ENCODE measurements at regions not wholly inside any gene's neighbourhood (a gene's known extent, or its start where the extent isn't known, plus 50 kb on each side); places are given as distances from the start of the nearest gene placed in this dataset.

DNA sequence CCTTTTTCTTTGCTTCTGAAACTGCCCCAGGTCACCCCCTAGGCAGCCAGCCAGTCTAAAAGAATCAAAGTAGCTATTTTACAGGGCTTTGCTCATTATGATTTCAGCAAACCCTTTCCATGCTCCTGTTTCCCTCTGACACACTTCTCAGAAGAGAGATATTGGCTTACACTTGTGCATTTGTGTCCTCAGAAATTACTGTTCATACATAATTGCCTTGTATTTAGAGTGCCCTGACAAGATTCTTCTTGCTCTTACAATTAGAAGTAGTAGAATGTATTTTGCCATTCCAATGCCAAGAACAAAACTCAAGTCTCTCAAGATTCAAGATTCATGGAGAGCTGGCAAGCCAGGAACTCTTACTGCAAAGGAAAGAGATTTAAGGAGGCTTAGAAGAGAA is 531.0 kb upstream of the ZFP42 start:
- H3K27ac Mint-ChIP-seq, result no peak overlapping the region
- H3K27me3 Mint-ChIP-seq, result no peaks in the 10 kb centered on the region
- H3K36me3 Mint-ChIP-seq (ENCODE audit: low read depth), result no peaks in the 10 kb centered on the region
- H3K4me3 Mint-ChIP-seq, result no peak overlapping the region
- H3K9me3 Mint-ChIP-seq, result peaks cover 8% of the 10 kb centered on the region
- no peak for DNase-seq
- H3K4me1 Mint-ChIP-seq (ENCODE audit: low read depth), result no peaks in the 10 kb centered on the region

DNA sequence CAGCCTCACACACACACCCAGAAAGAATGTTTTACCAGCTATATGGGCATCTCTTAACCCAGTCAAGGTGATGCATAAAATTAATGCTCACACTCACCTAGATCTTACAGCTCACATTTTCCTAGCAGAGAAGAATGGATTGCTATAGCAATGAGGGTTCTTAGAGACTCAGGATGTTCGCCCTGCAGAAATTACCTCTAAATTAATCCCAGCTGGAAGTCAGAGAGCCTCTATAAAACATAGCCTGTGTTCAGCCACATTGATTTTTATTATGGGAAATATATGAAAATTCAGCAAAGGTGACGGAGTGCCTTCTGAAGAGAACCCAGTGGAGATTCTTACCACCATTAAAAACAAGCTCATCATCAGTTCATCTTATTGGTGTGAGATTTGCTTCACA is 528.3 kb upstream of the ZFP42 start:
- Mint-ChIP-seq H3K4me1 (ENCODE audit: low read depth) (no peaks in the 10 kb centered on the region), H3K4me3 (no peak overlapping the region), H3K9me3 (peaks cover 9% of the 10 kb centered on the region), H3K36me3 (ENCODE audit: low read depth) (no peaks in the 10 kb centered on the region), H3K27me3 (no peaks in the 10 kb centered on the region), H3K27ac (no peak overlapping the region)
- no peak for DNase-seq

DNA sequence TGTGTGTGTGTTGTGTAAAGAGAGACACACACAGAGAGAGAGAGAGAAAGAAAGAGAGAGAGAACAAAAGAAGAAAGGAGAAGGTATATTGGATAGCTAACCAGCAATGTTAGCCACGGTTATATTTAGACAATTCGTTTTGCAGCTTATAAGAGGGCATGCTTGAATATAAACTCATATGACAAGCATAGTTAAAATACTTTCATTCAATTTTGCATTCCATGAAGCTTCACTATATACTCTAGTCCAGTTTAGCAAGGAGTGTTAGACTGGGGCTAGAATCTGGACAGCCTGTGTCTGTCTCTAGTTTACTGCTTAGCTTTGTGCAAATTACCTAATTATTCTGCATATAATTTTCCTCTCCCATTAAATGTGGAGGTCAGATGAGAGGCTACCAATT is 525.9 kb upstream of the ZFP42 start:
- Mint-ChIP-seq H3K27me3 (no peaks in the 10 kb centered on the region), H3K9me3 (peaks cover 12% of the 10 kb centered on the region), H3K4me1 (ENCODE audit: low read depth) (no peaks in the 10 kb centered on the region), H3K4me3 (no peak overlapping the region), H3K36me3 (ENCODE audit: low read depth) (no peaks in the 10 kb centered on the region), H3K27ac (no peak overlapping the region)
- DNase-seq, result no peak

DNA sequence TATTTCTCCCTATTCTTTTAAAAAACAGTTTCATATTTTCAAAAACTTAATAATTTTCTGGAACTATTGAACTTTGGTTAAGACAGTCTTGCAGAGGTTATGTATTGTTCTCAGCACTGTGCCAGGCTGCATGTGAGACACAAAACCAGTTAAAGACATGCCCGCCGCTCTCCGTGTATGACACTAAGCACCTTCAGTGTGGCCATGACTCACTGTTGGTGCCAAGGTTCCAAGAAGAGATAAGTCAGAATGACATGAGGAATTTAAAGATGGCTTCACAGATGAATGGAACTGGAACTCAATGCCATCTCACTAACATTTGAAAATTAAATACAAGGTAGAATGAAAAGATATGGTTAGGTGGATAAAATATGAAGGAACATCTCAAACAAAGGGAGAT is 525.5 kb upstream of the ZFP42 start:
- Mint-ChIP-seq H3K27ac (no peak overlapping the region), H3K4me1 (ENCODE audit: low read depth) (no peaks in the 10 kb centered on the region), H3K27me3 (no peaks in the 10 kb centered on the region), H3K36me3 (ENCODE audit: low read depth) (no peaks in the 10 kb centered on the region), H3K9me3 (peaks cover 14% of the 10 kb centered on the region), H3K4me3 (no peak overlapping the region)
- DNase-seq, result no peak

- H3K4me1 Mint-ChIP-seq (ENCODE audit: low read depth), result no peaks in the 10 kb centered on the region
- DNase-seq, result no peak
- no peak overlapping the region for H3K27ac Mint-ChIP-seq
- H3K36me3 Mint-ChIP-seq (ENCODE audit: low read depth), result no peaks in the 10 kb centered on the region
- H3K9me3 Mint-ChIP-seq, result peaks cover 14% of the 10 kb centered on the region
- H3K27me3 Mint-ChIP-seq, result no peaks in the 10 kb centered on the region
- H3K4me3 Mint-ChIP-seq, result no peak overlapping the region
Measured at GRCh38 chr4:187474238-187474637, 521.3 kb upstream of the ZFP42 start.

DNA sequence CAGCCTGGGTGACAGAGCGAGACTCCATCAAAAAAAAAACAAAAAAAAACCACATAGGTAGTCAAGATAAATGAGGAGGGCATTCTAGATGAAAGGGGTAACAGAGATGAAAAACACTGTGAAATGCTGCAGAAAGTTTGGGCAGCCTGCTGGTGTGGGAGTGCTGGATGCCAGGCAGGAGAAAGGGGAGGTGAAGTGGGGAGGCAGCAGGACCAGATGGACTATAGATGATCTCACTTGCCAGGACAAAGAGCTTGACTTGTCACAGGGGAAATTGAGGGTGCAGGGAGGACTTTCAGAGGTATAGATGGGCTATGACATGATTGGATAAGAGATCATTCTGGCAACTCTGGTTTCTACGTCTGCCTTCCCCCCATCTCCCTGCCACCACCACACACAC is 519.7 kb upstream of the ZFP42 start:
- no peak for DNase-seq
- Mint-ChIP-seq H3K27me3 (no peaks in the 10 kb centered on the region), H3K36me3 (ENCODE audit: low read depth) (no peaks in the 10 kb centered on the region), H3K27ac (no peak overlapping the region), H3K4me3 (no peak overlapping the region), H3K4me1 (ENCODE audit: low read depth) (no peaks in the 10 kb centered on the region), H3K9me3 (peaks cover 15% of the 10 kb centered on the region)

- H3K27me3 Mint-ChIP-seq, result no peaks in the 10 kb centered on the region
- H3K36me3 Mint-ChIP-seq (ENCODE audit: low read depth), result no peaks in the 10 kb centered on the region
- no peak overlapping the region for H3K4me3 Mint-ChIP-seq
- H3K4me1 Mint-ChIP-seq (ENCODE audit: low read depth), result no peaks in the 10 kb centered on the region
- H3K27ac Mint-ChIP-seq, result no peak overlapping the region
- DNase-seq, result no peak
- H3K9me3 Mint-ChIP-seq, result peaks cover 14% of the 10 kb centered on the region
Measured at GRCh38 chr4:187477224-187477623, 518.3 kb upstream of the ZFP42 start.

DNA sequence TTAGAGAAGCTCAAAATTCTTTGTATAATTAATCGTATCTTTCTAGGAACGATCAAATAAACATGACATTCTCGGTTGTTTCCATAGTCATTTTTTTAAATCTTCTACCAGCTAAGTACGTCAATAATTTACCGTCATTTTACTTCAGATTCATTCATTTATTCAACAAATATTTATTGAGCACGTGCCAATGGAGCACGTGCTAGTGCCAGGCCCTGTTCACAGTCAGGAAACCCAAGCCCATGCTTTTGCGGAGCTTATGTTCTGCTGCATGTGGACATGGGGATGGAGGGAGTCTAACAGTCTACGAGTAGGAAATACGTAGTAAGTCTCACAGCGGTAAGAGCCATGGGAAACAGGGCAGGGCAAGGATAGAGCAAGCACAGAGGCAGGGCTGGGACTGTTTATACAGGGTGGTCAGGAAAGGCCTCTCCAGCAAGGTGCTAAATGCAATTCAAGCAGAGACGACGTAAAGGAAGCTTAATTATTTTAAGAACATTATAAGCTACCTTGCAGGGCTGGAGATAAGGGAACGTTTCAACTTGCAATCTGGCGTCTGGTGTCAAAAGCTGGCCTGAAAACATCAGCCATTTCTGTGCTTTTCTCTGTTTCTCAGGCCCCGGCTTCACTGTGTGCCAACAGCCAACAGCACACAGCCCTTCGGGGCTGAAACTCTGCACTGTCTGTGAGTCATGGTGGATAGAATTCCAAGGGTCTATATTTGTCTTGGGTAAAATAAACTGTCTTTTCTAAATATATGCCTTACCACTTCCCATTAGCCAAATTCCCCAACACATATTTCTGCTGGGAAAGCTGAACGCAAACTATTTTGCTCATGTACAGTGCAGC is 517.1 kb upstream of the ZFP42 start:
- no peak overlapping the region for H3K4me3 Mint-ChIP-seq
- no peaks in the 10 kb centered on the region for H3K36me3 Mint-ChIP-seq (ENCODE audit: low read depth)
- no peak for DNase-seq
- H3K9me3 Mint-ChIP-seq, result peaks cover 14% of the 10 kb centered on the region
- H3K4me1 Mint-ChIP-seq (ENCODE audit: low read depth), result no peaks in the 10 kb centered on the region
- H3K27ac Mint-ChIP-seq, result no peak overlapping the region
- no peaks in the 10 kb centered on the region for H3K27me3 Mint-ChIP-seq

DNA sequence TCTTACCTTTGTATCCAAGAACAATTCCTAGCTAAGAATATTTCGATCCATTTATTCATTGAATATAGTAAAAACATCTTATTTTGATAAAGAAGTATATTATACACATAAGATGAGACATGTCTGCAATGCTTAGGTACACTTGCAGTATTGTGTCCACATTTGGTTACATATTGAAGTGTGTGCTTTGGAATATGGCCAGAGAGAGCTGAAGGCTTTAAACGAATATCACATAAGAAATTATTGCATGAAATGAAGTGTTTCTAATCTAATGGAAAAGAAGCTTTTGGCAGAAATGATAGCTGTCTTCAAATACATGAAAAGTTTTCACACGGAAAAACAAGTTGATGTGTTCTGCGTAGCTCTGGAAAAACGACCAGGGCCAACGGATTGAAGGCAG is 516.1 kb upstream of the ZFP42 start:
- no peaks in the 10 kb centered on the region for H3K36me3 Mint-ChIP-seq (ENCODE audit: low read depth)
- no peak overlapping the region for H3K27ac Mint-ChIP-seq
- H3K9me3 Mint-ChIP-seq, result peaks cover 12% of the 10 kb centered on the region

DNA sequence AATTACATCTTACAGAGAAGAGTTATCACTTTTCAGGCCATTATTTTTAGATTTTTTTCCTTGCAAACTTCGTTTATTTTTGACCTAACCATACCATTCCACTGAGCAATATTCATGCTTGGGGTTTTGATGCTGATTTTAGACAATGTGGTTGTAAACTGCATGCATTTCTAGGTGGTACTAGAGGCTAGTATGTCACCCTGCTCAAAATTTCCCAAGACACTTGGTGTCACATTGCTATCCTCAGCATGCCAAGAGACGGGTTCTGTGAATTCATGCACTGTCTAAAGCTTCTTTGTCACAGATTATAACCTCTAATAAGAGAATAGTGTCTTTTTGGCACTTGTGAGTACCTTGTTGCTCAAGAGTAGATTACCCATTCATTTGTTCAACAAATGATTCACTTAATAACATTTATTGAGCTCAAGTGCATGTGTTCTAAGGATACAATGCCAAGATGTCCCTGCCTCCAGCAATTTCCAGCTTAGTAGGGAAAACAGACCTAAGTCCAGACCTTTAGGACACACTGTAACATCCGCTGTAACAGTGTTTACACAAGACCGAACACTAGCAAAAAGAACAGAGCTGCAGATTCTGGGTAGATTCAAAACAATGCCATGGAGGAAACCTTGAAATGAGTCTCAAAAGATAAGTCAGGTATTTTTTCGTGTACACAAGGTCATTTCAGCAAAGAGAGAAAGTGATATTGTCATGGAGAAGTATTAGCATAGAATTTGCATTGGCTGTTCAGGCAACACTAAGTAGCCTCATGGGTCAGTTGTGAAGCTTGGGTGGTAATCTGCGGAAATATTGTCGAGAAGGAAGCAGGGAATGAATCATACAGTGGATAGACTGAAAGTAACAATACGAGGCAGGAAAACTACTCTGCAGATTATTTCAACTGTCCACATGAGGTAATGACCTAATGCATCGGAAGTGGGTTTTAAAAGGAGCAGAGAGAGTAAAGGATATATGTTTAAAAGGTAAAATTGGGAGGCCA is 515.1 kb upstream of the ZFP42 start:
- no peak overlapping the region for H3K4me3 Mint-ChIP-seq
- H3K9me3 Mint-ChIP-seq, result peaks cover 10% of the 10 kb centered on the region
- H3K27ac Mint-ChIP-seq, result no peak overlapping the region
- no peaks in the 10 kb centered on the region for H3K4me1 Mint-ChIP-seq (ENCODE audit: low read depth)
- no peaks in the 10 kb centered on the region for H3K36me3 Mint-ChIP-seq (ENCODE audit: low read depth)
- H3K27me3 Mint-ChIP-seq, result no peaks in the 10 kb centered on the region
- no peak for DNase-seq

More for the DNA sequence above, 516.1 kb upstream of the ZFP42 start:
- Mint-ChIP-seq H3K27me3 (no peaks in the 10 kb centered on the region), H3K4me1 (ENCODE audit: low read depth) (no peaks in the 10 kb centered on the region), H3K4me3 (no peak overlapping the region)
- no peak for DNase-seq

DNA sequence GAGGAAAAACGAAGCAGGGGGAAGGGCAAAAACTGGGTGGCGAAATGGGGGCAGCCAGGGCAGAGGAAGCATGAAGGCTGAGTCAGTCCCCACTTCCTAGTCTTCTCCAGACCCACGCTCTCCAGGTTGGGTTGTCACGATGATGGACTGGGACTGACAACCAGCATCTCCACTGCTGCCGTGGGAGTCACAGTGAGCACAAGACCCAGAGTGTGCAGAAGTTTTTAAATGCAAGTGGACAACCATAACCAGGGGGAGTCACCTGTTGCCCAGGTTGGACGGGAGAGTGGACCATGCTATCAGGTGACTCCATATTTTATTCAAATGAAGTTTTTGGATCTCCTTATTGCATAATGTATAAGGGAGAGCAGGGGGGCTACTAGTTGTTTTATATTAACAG is 511.4 kb upstream of the ZFP42 start:
- Mint-ChIP-seq H3K4me3 (no peak overlapping the region), H3K4me1 (ENCODE audit: low read depth) (no peaks in the 10 kb centered on the region), H3K27ac (no peak overlapping the region), H3K36me3 (ENCODE audit: low read depth) (no peaks in the 10 kb centered on the region), H3K27me3 (no peaks in the 10 kb centered on the region), H3K9me3 (peaks cover 17% of the 10 kb centered on the region)
- DNase-seq, result no peak

GRCh38 chr4:187485676-187486075 is 509.9 kb upstream of the ZFP42 start:
- peaks cover 18% of the 10 kb centered on the region for H3K9me3 Mint-ChIP-seq
- no peak overlapping the region for H3K27ac Mint-ChIP-seq
- H3K4me3 Mint-ChIP-seq, result no peak overlapping the region
- no peaks in the 10 kb centered on the region for H3K4me1 Mint-ChIP-seq (ENCODE audit: low read depth)
- no peaks in the 10 kb centered on the region for H3K27me3 Mint-ChIP-seq
- no peaks in the 10 kb centered on the region for H3K36me3 Mint-ChIP-seq (ENCODE audit: low read depth)
- no peak for DNase-seq

GRCh38 chr4:187491286-187491685 is 504.3 kb upstream of the ZFP42 start:
- H3K4me3 Mint-ChIP-seq, result no peak overlapping the region
- H3K36me3 Mint-ChIP-seq (ENCODE audit: low read depth), result no peaks in the 10 kb centered on the region
- DNase-seq, result no peak
- H3K27me3 Mint-ChIP-seq, result no peaks in the 10 kb centered on the region
- H3K9me3 Mint-ChIP-seq, result peaks cover 13% of the 10 kb centered on the region
- no peak overlapping the region for H3K27ac Mint-ChIP-seq
- no peaks in the 10 kb centered on the region for H3K4me1 Mint-ChIP-seq (ENCODE audit: low read depth)

DNA sequence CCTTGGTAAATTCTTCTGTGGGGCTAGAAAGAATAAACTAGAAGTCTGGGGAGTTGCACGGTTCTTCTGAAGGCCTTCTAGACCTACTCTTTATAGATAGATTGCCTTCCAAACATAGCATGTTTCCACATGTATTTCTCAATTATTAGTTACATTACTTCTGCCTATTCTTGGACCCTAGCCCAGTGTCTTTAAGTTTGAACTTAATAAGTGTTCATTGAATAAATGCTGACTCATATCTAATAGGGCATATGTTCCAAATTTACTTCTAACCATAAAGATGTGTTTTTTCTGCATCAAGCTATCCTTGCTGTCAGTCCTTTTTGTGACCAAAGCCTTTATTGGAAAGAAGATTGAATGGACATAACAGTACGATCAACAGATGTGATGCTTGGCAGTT is 503.6 kb upstream of the ZFP42 start:
- Mint-ChIP-seq H3K27me3 (no peaks in the 10 kb centered on the region), H3K9me3 (peaks cover 11% of the 10 kb centered on the region), H3K4me1 (ENCODE audit: low read depth) (no peaks in the 10 kb centered on the region), H3K27ac (no peak overlapping the region), H3K4me3 (no peak overlapping the region), H3K36me3 (ENCODE audit: low read depth) (no peaks in the 10 kb centered on the region)
- no peak for DNase-seq

GRCh38 chr4:187493661-187494060 is 501.9 kb upstream of the ZFP42 start:
- H3K27me3 Mint-ChIP-seq, result no peaks in the 10 kb centered on the region
- no peak overlapping the region for H3K4me3 Mint-ChIP-seq
- H3K36me3 Mint-ChIP-seq (ENCODE audit: low read depth), result no peaks in the 10 kb centered on the region
- H3K9me3 Mint-ChIP-seq, result peaks cover 12% of the 10 kb centered on the region
- DNase-seq, result no peak
- no peaks in the 10 kb centered on the region for H3K4me1 Mint-ChIP-seq (ENCODE audit: low read depth)
- no peak overlapping the region for H3K27ac Mint-ChIP-seq
